ENCODE measurements at regions not wholly inside any gene's neighbourhood (a gene's known extent, or its start where the extent isn't known, plus 50 kb on each side); places are given as distances from the start of the nearest gene placed in this dataset.

DNA sequence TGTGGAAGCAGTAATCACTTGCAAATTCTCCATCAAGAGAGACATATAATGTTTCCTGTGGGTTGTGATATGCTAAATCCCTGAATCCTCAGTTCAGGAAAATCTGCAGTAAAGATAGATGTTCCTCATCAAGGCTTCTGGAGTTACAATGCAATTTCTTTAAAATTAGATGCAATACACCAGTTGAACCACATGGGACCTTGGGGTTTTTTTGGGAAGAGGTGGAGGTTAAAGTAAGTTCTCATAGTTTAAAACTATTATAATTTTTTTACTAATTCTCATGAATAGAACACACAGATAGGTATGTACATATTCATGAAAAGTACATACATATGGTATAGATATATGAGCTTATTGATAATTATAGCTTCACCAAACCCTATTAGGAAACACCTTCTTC, 496.2 kb downstream of the SATB2 start:
- Histone ChIP-seq H3K36me3 (replicated peaks in 1 of 2; ENCODE audit: control extremely low read depth in 1 of 2, control insufficient read depth in 1 of 2, extremely low read depth in 1 of 2, insufficient read depth in 2 of 2, low read length in 1 of 2) (no peaks in the 10 kb centered on the region), H3K9ac (ENCODE audit: low read length) (no peak overlapping the region), H3K79me2 (ENCODE audit: control insufficient read depth, insufficient read depth, low read length) (no peaks in the 10 kb centered on the region), H4K20me1 (ENCODE audit: control insufficient read depth, insufficient read depth, low read length, poor library complexity, severe bottlenecking) (no peaks in the 10 kb centered on the region), H3K9me3 (ENCODE audit: control extremely low read depth in 1 of 3, control insufficient read depth in 2 of 3, insufficient read depth in 1 of 3, low read length in 2 of 3) (no peaks in the 10 kb centered on the region), H2AFZ (ENCODE audit: insufficient read depth, low read depth, low read length, poor library complexity, severe bottlenecking) (no peak overlapping the region), H3K27me3 (replicated peaks in 1 of 4; ENCODE audit: control extremely low read depth in 1 of 4, control insufficient read depth in 3 of 4, insufficient read depth in 4 of 4, low read length in 3 of 4) (no peaks in the 10 kb centered on the region), H3K4me1 (ENCODE audit: control insufficient read depth in 2 of 2, insufficient read depth in 2 of 2, low read length in 2 of 2) (no peaks in the 10 kb centered on the region), H3K4me2 (replicated peaks; ENCODE audit: low read depth, low read length, poor library complexity, severe bottlenecking) (no peak overlapping the region), H3K4me3 (ENCODE audit: control extremely low read depth in 1 of 5, extremely low read depth in 1 of 5, insufficient read depth in 1 of 5, low read depth in 2 of 5, low read length in 4 of 5) (no peak overlapping the region), H3K27ac (ENCODE audit: low read length in 2 of 2) (no peak overlapping the region)
- TF ChIP-seq EZH2 (IDR thresholded peaks at IDR 0.05; ENCODE audit: borderline replicate concordance, insufficient read depth, low read depth, low read length, poor library complexity, severe bottlenecking) (no peak), CTCF (IDR thresholded peaks at IDR 0.05) (no peak)
- POLR2A ChIA-PET = no interaction called here
- Mint-ChIP-seq H3K27ac (no peak overlapping the region), H3K27me3 (no peaks in the 10 kb centered on the region), H3K9me3 (ENCODE audit: insufficient read depth) (peaks cover 3% of the 10 kb centered on the region), H3K4me3 (no peak overlapping the region), H3K4me1 (no peaks in the 10 kb centered on the region)
- no peak for DNase-seq
- CTCF ChIA-PET = no interaction called here
- no peak for ATAC-seq (ENCODE audit: low read depth)
- intact Hi-C loops (cut with micrococcal nuclease) = no loop called here

DNA sequence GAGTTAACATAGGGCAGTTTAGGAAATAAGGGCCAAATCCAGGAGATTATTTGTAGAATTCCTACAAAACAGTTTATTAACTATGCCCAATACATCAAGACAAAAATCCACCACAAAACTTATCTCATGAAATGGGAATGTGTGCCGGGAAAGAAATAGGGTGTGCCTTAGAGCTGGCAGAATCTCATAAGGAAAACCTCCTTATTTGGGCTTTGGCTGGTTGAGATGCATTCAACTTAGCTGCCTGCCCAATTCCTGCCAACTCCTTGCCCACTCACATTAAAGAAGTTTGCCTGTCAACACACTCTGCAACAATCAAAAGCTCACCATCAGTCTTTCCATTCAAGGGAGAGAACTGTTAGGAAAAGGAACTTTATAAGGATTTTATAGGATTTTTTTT, 500.6 kb downstream of the SATB2 start:
- DNase-seq (no peak), ATAC-seq (ENCODE audit: low read depth) (no peak)
- Histone ChIP-seq H3K79me2 (ENCODE audit: control insufficient read depth, insufficient read depth, low read length) (no peaks in the 10 kb centered on the region), H3K36me3 (replicated peaks in 1 of 2; ENCODE audit: control extremely low read depth in 1 of 2, control insufficient read depth in 1 of 2, extremely low read depth in 1 of 2, insufficient read depth in 2 of 2, low read length in 1 of 2) (no peaks in the 10 kb centered on the region), H4K20me1 (ENCODE audit: control insufficient read depth, insufficient read depth, low read length, poor library complexity, severe bottlenecking) (no peaks in the 10 kb centered on the region), H3K4me1 (ENCODE audit: control insufficient read depth in 2 of 2, insufficient read depth in 2 of 2, low read length in 2 of 2) (no peaks in the 10 kb centered on the region), H2AFZ (ENCODE audit: insufficient read depth, low read depth, low read length, poor library complexity, severe bottlenecking) (no peak overlapping the region), H3K4me2 (replicated peaks; ENCODE audit: low read depth, low read length, poor library complexity, severe bottlenecking) (no peak overlapping the region), H3K9ac (ENCODE audit: low read length) (no peak overlapping the region), H3K27ac (ENCODE audit: low read length in 2 of 2) (no peak overlapping the region), H3K27me3 (replicated peaks in 1 of 4; ENCODE audit: control extremely low read depth in 1 of 4, control insufficient read depth in 3 of 4, insufficient read depth in 4 of 4, low read length in 3 of 4) (no peaks in the 10 kb centered on the region), H3K9me3 (ENCODE audit: control extremely low read depth in 1 of 3, control insufficient read depth in 2 of 3, insufficient read depth in 1 of 3, low read length in 2 of 3) (no peaks in the 10 kb centered on the region), H3K4me3 (ENCODE audit: control extremely low read depth in 1 of 5, extremely low read depth in 1 of 5, insufficient read depth in 1 of 5, low read depth in 2 of 5, low read length in 4 of 5) (no peak overlapping the region)
- Mint-ChIP-seq H3K9me3 (ENCODE audit: insufficient read depth) (peaks cover 4% of the 10 kb centered on the region), H3K27ac (no peak overlapping the region), H3K4me3 (no peak overlapping the region), H3K4me1 (no peaks in the 10 kb centered on the region), H3K27me3 (no peaks in the 10 kb centered on the region)
- no CpG with 5 or more reads among the region's 1 CpG for WGBS (ENCODE audit: insufficient coverage)
- ChIA-PET CTCF (no interaction called here), POLR2A (no interaction called here)
- no peak for TF ChIP-seq CTCF (IDR thresholded peaks at IDR 0.05)
- TF ChIP-seq EZH2 (IDR thresholded peaks at IDR 0.05; ENCODE audit: borderline replicate concordance, insufficient read depth, low read depth, low read length, poor library complexity, severe bottlenecking) = no peak
- intact Hi-C loops (cut with micrococcal nuclease) = no loop called here
